Activated CD4-positive, alpha-beta T cell treated with anti-CD3 and anti-CD28 coated beads, Interleukin-2, amount 50 U/mL, for 16 hours (primary cell): ENCODE measurements at regions not wholly inside any gene's neighbourhood (a gene's known extent, or its start where the extent isn't known, plus 50 kb on each side); places are given as distances from the start of the nearest gene placed in this dataset.

Experiments
- DNase-seq: peaks from one replicate; pipeline ENCODE4 v3.0.0-alpha.2; 2020

DNA sequence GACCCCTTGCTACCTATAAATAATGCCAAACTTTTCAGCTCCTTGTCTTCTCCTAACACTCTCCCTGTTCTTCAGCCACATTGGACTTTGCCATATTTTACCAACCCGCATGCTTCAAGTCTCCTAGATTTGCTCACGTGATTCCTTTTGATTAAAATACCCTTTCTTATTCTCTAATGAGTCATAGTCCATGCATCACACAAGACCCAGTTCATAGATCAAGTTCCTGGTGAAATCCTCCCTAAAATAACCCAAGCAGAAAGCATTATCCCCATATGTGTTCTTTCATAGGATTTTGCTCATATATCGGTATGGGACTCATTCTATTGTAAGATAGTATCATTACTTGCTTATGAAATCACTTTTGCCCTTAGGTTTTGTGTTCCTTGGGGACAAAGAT is 108.9 kb upstream of the STXBP5 start:
- no peak for DNase-seq

DNA sequence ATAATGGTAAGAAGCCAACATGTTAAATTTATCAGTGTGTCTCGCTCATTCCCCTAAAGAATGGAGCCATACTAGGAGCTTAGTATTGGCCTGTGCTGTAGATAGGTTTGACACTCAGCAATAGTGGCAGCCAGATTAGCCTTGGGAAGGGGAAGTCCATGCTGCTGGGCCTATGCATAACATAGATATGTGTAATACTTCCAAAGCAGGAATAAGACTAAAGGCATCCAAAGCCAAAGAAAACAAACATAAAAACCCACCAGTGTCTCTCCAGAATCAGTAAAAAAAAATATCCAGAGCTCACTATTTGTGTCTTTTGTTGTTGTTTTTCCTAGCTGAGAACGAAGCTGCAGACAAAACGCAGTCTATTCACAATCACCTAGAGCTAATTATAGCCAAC is 104.2 kb upstream of the STXBP5 start:
- DNase-seq, result no peak

DNA sequence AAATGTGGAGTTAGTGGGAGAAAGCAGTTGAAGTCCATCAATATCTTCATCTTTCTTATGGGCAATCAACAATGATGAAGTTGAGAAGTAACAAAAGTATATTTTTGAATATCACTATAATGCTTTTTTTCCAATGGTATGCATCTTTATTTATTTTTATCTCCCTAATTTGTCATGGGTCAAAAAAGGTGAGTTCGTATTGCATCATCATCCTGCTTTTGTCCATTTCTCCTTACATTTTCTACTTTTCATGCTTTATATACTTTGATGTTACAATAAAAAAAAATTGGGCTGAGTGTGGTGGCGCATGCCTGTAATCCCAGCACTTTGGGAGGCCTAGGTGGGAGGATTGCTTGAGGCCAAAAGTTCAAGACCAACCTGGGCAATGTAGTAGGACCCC is 101.2 kb upstream of the STXBP5 start:
- no peak for DNase-seq

DNA sequence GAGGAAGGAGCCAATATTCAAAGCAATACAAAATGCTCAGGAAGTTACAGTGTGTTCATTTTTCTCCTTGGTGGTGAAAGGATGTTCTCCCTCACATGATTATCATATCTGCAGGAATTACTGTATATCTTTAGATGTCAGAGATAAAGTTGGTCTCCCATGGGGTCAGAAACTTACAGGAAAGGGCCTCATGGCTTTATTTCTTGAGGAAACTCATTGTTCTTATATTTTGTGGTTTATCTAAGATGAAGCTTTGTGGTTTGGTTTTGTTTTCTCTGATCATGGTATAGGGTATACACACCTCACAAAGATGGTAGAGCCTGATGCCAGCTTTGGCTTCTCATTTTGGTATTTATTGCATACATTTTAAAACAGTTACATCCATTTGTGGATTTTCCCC is 100.5 kb upstream of the STXBP5 start:
- no peak for DNase-seq

DNA sequence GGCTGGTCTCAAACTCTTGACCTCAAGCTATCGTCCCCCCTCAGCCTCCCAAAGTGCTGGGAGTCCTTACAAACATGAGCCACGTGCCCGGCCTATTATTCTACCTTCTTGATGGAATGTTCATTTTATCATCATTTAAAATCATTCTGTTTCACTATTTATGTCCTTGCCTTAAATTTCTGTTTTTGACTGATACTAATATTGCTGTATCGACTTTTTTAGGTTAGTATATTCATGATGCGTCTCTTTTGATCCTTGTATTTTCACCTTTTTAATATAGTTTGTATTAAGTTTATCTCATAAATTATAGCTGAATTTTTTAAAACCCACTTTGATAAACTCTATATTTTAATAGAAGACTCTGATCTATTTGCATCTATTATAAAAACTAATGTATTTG is 98.4 kb upstream of the STXBP5 start:
- no peak for DNase-seq

DNA sequence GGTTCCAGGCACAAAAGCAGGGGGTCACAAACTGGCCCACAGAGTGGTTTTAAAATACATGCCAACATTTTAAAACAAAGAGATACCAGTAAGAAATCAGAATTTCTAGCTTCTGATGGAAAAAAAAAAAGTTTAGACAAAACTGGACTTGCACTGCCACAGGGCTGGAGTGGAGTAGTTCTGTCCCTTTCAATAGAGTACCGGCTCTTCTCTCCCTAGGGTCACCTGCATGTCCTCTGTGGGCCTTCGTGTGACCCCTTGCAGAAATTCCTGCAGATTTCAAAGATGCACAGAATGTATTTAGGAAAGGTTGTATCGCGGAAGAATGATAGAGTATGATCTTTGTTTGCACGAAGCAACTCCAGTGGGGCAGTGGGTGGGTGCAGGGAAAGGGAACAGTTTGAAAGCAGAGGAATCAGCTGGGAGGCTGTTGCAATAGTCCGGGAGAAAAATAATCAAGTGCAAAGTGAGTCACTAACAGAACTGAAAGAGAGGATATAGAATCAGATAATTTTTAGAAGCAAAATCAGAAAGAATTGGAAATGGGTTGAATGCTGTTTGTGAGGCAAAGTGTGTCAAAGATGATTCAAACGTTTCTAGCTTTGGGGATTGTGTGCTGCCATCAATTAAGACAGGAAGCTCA is 97.3 kb upstream of the STXBP5 start:
- no peak for DNase-seq

DNA sequence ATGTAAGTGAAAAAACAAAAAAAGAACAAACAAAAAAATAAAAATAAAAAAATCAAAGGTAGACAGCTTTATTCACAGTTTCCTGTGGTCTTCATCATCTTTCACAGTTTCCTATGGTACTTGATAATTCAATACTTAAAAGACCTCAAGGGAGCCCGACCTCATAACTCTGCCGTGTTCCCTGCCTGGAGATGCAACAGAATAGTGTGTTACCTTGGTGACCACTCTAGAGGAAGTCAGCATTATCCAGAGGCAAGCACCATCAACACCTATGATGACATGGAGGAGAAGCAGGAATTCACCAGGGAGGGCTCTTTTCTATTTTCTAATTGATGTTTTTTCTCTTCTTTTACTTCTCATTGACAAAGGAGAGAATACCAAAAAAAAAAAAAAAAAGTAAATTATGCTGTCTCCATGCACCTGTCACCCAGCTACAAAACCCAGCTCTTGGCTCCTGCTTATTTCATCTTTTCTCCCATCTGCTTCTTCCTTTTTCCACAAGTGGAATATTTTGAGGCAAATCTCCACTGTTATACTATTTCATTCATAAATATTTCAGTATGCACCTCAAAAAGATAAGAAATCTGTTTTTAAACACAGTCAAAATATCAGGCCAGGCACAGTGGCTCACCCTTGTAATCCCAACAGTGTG is 95.8 kb upstream of the STXBP5 start:
- DNase-seq, result no peak

DNA sequence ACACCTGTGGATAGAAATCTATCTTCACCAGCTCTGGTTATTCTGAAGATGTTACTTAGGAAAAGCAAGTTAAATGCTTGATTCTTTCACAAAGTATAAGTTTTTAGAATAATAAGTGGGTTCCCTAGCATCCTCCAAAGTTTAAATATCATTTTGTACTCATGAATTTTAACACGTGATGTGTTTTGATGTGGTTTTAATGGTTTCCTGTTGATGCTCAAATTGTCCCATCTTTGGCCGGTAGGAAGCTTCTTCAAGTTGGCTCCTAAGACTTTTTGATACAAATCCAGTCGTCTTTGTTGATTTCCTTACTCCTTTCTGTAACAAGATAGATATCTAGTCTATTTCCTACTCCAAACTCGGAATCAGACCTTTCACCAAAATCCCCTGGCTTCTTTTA is 94.5 kb upstream of the STXBP5 start:
- DNase-seq, result no peak

DNA sequence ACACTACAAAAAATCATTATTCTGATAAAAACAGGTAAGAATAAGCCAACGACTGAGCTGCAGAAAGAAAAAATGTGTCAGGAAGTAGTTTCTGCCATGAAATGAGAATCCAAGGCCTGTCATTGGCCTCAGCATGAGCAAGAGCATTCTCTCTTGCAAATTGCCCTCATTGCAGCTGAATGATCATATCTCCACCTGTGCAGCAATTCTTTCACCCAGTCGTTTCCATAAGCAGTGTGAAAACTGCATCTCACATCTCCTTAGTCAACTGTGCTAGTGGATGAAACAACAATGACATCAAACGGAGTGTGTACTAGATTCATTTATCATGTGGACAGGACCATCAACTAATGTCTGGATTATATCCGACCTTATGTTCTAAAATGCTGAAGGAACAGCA is 88.2 kb upstream of the STXBP5 start:
- no peak for DNase-seq

DNA sequence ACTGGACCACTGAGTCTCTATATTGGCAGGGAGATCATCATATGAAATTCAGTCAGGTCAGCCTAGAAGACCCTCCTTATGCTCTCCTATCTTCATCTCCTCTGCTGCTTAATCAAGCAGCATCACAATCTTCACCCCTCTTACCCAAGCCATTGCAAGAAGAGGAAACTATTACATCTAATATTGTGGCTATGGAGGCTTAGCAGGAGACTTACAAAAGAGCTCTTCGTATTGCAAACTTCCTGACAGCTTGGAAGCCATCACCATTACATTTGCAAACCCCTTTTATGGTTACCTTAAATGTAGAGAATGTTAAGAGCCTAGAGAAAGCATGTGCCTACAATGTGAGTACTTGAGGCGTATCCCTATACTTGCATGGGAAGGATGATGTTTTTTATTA is 87.2 kb upstream of the STXBP5 start:
- no peak for DNase-seq

DNA sequence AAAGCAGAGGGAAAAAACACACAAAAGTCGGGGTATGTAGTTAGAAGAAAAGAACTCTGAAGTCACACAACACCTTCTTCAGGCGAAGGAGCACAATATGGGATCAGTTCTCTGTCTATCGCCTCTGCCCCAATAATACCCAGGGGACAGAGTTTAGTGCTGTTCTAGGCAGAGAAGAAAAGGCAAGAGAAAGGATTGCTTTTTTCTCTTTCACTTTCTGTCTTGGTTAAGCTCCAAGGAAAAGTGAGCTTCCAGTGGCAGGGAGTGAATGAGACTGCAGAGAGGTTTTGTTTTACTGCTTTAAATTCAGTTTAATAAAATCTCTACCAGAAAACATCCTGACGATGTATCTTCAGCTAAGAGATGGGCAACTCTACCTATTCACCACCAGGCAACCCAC is 86.6 kb upstream of the STXBP5 start:
- DNase-seq, result no peak

DNA sequence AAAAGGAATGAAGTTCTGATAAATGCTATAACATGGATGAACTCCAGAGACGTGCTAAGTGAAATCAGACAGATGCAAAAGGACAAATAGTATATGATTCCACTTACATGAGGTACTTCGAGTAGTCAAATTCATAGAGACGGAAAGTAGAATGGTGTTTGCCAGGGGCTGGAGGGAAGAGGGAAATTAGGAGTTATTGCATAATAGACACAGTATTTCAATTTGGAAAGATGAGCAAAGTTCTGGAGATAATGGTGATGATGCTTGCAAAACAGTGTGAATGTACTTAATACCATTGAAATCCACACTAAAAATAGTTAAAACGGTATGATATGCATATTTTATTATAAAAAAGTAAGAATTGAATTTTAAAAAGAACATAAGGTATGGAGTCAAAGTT is 84.9 kb upstream of the STXBP5 start:
- no peak for DNase-seq

DNA sequence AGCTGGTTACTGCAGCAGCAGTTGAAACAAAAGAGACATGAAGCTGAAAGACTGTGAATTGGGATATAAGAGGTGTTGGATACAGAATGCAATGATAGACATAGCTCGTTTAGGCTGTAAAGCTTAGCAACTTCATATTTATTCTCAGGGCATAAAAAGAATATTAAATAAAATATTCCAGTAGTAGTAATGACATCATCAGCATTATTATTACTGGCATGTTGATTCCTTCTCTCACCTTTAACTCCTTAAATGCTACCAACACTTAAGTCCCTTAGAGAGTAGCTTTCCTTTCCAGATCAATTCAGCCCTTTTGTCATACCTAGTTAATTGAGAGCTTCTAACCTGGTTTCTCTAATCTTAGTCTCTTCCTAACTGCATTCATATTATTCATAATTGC is 81.4 kb upstream of the STXBP5 start:
- no peak for DNase-seq

DNA sequence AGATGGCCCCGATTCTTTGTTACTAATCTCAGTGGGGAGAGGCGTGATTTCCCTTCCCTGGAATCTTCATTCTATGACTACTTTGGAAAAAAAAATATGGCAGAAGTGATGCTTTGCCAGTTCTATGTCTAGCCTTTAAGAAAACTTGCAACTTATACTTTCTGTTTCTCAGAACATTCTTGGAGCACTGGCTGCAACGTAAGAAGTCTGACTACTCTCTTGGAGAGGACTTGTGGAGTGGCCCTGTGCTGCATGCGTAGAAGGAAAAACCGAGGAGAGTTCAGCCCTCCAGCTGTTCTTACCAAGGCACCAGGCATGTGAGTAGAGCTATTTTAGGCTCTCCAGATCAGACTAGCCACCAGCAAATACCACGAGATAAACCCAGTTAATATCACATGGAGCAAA is 77.6 kb upstream of the STXBP5 start:
- DNase-seq, result no peak

DNA sequence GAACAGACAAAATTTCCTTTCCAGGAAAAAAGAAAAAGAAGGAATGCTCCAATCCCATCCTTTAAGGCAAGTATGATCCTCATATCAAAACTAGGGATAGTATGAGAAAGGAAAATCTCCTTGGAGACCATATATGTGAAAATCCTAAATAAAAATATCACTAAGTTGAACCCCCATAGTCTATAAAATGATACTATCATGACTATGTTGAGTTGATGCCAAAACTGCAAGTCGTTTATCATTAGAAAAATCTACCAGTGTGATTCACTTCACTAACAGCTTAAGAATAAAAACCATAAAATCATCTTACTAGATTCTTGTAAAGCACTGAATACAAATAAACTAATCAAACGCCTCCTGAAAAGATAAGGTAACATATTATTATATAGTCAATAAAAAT is 76.6 kb upstream of the STXBP5 start:
- DNase-seq, result no peak

DNA sequence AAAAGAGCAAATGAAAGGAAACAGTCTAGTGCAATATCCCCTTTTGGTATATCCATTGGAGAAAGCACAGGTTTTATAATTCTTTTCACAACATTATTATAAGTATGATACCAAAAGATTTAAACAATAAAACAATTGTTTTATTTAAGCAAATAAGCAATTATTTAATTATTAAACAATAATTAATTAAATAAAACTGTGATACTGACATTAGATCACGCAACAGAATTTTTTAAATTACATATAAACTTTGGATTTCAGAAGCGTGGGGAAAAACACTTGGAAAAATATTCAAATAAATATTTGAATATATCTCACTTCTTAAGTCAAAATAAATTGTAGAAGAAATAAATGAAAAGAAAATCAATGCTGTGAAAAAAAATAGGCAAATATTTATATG is 76.2 kb upstream of the STXBP5 start:
- no peak for DNase-seq

DNA sequence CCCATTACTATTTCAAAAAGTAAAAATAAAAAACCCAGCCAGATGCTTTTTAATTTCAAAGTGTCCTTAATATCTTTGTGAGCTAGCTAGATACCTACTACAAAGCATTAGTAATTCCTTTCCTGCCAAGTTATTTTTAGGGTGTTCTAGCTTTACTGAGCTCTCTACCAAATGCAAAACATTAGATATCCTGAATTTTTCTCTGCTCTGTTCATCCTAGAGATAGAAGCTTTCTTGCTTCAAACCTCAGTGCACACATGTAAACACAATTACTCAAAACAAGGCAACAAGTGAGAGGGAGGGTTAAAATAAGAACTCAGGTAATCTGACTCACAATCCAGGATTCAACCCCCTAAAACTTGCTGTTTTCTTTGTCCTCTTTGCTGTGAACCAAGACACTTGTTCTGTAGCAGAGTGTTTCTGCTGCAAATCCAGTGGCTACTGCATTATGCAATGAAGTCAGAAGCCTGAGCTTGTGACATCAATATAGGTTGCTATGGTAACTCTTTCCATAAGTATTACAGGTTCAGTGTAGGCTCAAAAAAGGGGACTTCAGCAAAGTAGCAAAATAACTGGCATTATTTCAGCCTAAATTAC is 72.6 kb upstream of the STXBP5 start:
- DNase-seq, result no peak

DNA sequence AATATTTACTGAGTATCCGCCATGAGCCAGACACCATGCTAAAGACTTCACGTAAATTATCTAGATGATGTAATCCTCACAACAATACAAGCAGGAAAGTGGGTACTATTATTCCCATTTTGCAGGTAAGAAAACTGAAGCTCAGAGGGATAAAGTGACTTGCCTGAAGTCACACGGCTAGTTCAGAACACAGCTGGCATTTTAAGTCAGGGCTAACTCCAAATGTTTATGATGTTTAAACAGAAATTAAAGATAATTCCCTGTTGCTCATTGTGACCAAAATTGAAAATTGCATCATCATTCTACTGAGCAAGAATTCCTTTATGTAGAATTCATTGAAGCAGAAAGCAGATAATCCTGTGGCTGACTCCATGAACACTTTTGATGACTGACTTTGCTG is 71.3 kb upstream of the STXBP5 start:
- no peak for DNase-seq

DNA sequence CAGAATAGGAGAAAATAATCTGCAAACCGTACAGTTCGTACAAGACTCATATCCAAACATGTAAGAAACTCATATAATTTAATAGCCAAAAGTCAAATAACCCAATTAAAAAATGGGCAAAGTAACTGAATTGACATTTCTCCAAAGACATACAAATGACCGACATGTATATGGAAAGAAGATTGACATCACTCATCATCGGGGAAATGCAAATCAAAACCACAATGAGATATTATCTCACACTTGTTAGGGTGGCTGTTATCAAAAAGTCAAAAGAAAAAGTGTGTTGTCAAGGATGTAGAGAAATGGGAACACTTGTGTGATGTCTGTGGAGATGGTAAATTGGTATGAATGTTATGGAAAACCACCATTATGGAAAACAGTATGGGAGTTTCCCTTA is 70.5 kb upstream of the STXBP5 start:
- DNase-seq, result no peak

DNA sequence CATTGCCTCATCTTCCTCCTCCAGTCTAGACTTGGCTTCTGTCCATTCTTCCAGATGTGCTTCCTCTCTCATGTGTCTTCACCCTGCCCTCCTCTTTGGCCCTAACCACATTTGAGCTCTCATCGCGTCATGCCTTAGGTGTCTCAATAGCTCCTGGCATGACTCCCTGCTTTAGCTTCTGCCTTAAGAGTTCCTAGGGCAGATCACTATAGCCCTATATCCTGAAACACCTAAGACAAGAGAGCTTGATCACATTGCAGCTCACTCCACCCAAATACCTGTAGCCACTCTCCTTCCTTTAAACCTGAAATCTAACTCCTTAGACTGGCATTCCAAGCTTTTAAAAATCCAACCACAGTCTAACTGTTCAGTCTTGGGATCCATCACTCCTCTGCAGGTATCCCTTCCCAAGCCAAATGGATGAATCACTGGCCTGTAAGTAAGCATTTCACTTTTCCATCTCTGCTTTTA is 69.0 kb upstream of the STXBP5 start:
- DNase-seq, result no peak

DNA sequence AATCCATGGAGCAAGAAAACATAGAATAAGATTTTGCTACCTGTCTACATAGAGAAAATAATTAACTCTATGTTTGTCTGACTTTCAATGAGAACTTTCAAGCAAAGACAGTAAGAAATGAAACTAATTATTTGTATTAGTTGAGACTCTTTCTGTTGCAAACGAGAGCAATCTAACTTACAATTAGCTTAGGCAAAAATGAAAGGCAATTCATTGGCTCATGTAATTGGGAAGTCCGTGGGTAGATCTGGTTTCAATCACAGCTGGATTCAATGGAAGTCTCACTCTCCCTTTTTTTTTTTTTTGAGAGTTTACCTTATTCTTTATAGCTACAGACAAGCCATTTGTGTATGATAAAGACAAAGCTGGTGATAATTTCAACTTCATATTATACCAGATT is 68.2 kb upstream of the STXBP5 start:
- no peak for DNase-seq

DNA sequence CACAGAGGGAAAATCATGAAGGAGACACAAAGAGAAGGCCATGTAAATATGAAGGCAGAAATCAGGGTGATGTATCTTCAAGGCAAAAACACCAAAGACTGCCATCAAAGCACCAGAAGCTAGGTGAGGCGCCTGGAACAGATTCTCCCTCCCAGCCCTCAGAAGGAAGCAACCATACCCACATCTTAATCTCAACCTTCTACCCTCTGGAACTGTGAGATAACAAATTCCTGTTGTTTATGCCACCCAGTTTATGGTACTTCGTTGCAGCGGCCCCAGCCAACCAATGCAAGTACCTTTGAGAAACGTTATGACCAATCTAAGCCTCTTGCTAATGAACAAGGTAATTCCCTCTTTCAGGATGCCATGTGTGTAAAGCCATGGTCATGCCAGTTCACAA is 66.2 kb upstream of the STXBP5 start:
- DNase-seq, result no peak

DNA sequence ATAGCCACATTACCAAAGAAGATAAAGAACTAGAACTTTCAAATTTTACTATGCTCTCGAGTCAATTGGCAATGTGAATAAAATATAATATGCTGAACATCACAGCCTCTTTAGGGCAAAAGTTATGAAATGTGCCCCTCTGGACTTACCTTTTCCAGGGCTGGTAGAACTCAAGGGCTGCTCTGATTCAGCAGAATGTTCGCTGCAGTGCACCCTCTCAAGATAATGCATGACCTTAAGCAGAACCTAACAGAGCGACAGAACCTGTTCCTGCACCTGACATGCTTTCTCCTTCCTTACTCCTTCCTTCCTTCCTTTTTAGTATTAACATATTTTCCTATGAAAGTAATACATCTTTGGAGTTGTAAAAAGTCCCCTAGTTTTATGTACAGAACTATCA is 65.4 kb upstream of the STXBP5 start:
- DNase-seq, result no peak

DNA sequence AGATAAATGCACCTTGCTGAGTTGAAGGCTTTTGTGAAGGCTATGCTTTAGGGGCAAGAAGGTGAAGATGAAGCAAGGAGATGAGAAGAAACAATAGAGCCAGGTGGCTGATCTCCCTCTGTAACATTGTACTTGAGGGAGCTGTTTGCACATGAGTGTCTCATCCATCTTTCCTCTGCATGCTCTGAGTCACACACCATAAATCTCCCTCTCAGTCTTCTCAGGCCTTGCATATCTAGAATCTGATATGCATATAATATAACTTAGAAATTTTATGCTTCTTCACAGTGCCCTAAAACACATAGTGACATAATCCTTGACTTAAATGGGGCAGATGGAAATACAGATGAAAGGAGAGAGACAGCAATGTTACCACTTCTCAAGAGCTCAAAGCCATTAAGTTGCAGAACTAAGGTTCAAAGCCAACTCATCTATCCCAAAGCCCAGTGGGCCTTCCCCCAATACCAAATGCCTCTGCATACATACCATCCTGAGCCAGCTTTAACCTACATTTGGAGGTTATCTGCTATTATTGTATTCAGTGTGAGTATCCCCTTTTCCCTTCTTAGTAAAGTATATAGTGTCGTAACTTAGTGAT is 62.4 kb upstream of the STXBP5 start:
- DNase-seq, result no peak
